SK-N-SH (cell line): ENCODE measurements at regions not wholly inside any gene's neighbourhood (a gene's known extent, or its start where the extent isn't known, plus 50 kb on each side); places are given as distances from the start of the nearest gene placed in this dataset.

Experiments used
- ELF1 ChIP-seq: IDR thresholded peaks from 2 replicates; pipeline ENCODE4 v1.4.0; 2012
- EP300 ChIP-seq, 2 experiments: IDR thresholded peaks; 2 replicates each; pipeline versions ENCODE4 v1.4.0 to v1.6.1; 2012; ENCODE audit warnings: borderline replicate concordance in 1 of 2, low read depth in 1 of 2, low read length in 1 of 2
- NFIC ChIP-seq: IDR thresholded peaks from 2 replicates; pipeline ENCODE4 v1.4.0; 2012; ENCODE audit warnings: borderline replicate concordance
- SIN3A ChIP-seq: IDR thresholded peaks from 2 replicates; pipeline ENCODE4 v1.6.1; 2012; ENCODE audit warnings: low read depth, mild to moderate bottlenecking, low read length, moderate library complexity, borderline replicate concordance
- TF ChIP-seq, protein P1 (sequence below): fragments of 200-600 bp; sonication (generic); IDR thresholded peaks from 2 replicates; pipeline ENCODE4 v1.6.1; 2017; ENCODE audit warnings: antibody characterized with exemption, mild to moderate bottlenecking, moderate library complexity

DNA sequence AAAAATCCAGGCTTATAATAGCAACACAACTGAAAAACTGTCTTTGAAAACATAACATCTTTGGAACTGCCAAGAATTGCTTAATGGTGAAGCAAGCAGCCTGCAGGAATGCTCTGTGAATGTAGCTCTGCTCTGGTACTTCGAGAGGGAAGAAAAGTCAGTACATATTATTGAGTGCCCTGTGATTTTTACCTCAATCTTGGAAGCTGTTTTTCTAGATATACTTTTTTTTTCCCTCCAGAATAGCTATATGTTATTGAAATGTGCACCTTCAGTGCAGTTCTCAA is 508.1 kb downstream of the PCNX1 start:
- TF ChIP-seq SIN3A (no peak), NFIC (peak; percentile 12; the same call in 1 of the 2 replicates), EP300 (IDR thresholded peaks at IDR 0.05; ENCODE audit: borderline replicate concordance in 1 of 2, low read depth in 1 of 2, low read length in 1 of 2) (peak in 1 of 2 experiments; percentile 6; a peak in 1 of 4 replicates), ELF1 (no peak)
- TF ChIP-seq, protein P1, sequence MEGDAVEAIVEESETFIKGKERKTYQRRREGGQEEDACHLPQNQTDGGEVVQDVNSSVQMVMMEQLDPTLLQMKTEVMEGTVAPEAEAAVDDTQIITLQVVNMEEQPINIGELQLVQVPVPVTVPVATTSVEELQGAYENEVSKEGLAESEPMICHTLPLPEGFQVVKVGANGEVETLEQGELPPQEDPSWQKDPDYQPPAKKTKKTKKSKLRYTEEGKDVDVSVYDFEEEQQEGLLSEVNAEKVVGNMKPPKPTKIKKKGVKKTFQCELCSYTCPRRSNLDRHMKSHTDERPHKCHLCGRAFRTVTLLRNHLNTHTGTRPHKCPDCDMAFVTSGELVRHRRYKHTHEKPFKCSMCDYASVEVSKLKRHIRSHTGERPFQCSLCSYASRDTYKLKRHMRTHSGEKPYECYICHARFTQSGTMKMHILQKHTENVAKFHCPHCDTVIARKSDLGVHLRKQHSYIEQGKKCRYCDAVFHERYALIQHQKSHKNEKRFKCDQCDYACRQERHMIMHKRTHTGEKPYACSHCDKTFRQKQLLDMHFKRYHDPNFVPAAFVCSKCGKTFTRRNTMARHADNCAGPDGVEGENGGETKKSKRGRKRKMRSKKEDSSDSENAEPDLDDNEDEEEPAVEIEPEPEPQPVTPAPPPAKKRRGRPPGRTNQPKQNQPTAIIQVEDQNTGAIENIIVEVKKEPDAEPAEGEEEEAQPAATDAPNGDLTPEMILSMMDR, result no peak
